NCI-H1694 treated with DMSO at 0.1 percent for 48 hours (cell line): ENCODE measurements at regions not wholly inside any gene's neighbourhood (a gene's known extent, or its start where the extent isn't known, plus 50 kb on each side); places are given as distances from the start of the nearest gene placed in this dataset.

ENCODE experiments used
- DNase-seq: peaks from one replicate; lab custom pipeline; 2025; lab: John Stamatoyannopoulos, UW

DNA sequence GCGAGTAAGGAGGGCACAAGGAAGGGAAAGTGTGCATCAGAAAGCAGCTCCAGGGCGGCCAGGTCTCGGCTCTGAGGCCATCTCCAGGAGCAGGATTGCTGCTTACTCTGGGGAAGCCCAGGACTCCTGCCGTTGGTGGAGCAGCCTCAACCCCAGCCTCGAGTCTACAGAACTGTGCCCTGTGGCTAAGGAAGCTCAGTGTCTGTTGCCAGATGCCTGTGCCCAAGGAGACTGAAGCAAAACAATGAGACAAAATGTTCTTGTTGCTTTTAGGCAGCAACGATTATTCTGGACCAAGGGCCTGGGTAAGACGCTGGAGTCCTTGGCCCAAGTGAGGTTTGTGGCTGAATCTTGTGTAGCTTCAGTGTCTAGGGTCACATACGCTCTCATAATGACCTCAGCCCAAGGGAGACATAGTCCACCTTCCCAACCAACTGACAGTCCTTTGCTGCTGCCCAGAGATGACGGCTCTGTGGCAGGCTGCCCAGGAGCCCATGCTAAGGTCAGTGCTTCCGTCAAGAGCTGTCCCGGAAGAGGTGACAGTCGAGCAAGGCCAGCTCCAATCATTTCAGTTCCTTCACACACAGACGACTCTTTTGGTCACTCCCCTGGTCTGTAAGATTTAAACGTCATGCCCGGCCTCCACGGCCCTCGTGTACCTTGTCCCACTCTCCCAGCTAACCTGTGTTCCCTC lies 223.8 kb downstream of the TTC32 start:
- DNase-seq = no peak

DNA sequence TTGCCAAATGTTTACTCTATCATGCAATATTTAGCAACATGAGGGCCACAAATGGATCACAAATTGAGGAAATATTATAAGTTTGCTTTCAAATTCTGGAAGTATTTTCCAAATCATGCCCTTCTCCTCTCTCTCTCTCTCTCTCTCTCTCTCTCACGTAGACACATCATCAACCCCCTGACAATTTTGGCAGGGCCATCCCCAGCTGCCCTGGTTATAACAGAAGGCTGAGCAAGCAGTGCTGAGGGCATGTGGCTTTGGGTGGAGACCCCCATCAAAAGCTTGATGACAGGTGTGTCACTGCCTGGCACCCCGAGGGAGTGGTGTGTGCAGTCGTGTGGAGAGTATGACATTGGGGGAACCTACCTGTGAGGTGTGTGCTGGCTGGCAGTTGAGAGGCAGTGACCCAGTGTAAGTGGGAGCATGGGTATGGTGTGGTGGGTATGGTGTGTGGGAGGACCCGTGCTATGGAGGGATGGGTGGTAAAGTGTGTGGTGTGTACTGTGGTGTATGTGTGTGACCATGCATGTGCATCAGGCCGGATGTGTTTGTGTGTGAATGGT lies 224.5 kb downstream of the TTC32 start:
- no peak for DNase-seq

DNA sequence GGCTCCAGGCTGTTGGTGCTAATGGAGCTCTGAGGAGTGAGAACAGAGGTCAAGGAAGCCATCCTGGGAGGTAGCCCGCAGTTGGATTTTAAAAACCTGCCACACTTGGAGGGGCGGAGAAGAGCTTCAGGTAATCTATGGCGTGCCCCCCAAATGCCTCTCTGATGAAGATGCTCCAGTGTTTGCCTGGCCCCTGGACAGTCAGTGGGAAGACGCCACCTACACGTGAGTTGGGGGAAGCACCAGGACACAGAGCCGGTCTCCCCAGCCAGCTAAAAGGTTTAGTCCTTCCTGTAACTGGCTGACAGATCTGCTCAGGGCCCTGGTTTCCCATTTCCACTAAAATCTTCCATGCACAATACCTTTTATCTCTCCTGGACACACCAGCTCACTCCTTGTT lies 225.0 kb downstream of the TTC32 start:
- DNase-seq = no peak

GRCh38 chr2:19675856-19676460 lies 225.8 kb downstream of the TTC32 start:
- DNase-seq = no peak

DNA sequence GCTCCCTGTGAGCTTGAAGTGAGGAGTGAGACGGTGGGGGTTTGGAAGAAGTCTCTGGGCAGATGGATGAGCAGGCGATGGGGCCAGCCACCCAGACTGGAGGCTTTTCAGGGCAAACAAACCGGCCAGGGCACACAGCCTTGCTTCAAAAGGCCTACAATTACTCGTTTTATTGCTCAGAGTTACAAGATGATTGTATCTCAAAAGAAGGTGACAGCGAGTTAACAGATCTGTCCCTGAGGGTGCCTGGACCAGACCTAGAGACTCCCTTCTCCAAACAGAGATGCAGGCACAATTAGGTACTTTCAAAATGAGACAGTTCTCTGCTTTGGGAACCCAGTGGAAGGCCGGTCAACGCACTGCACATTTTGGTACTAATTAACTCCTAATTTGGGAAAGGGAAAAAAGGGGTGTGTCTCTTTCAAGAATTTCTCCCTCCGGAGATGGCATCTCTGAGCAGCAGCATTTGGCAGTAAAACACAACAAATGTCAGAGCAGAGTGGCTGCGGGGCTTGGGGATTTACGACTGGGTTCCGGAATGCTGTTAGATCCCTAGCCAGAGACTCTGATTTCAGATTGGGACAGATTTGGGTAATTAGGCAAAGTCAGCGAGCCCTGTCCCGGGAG lies 226.7 kb downstream of the TTC32 start:
- peak; percentile 43 for DNase-seq

- DNase-seq = no peak
These were observed 227.5 kb downstream of the TTC32 start for GRCh38 chr2:19674051-19675002.

DNA sequence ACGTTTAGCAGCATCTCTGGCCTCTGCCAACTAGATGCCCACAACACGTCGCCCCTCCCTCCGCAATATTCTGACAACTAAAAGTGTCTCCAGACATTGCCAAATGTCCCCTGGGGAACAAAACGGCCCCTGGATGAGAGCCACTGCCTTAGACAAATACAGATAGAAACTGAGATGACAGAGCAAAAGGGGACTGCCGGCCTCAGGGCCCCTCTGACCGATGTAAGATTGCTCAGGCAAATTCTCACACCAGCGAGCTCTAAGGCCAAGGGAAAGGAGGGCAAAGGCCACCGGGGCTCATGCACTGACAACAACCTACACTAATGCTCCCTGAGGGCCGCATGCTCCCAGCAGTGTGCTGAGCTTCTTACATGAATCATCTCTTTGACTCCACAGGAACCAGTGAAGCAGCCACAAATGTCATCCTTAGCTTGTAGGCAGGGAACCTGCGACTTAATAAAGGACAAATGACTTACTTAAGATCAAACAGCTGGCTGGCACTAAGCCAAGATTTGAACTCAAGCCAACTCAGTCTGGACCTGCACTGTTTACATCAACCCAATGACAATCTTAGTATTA lies 228.5 kb downstream of the TTC32 start:
- no peak for DNase-seq

- no peak for DNase-seq
These were observed 229.9 kb downstream of the TTC32 start for GRCh38 chr2:19671916-19672315.

DNA sequence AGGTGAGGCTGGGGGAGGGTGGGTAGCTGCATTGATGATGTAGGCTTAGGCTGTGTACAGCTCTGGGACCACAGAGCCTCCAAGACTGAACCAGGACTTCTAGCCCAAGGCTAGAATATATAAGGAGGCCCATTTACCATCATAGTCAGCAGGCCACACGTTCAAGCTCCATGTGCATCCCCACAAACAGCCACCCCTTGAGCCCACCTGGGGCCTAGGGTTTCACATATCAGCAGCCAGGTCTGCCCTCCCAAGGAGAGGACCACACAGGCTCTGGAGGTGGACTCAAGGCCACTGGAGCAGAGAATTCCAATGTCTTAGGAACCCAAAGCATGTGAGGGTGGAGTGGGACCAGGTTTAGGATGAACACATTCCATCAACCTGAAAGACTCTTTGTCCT lies 230.5 kb downstream of the TTC32 start:
- no peak for DNase-seq

GRCh38 chr2:19670303-19670702 lies 231.5 kb downstream of the TTC32 start:
- no peak for DNase-seq

DNA sequence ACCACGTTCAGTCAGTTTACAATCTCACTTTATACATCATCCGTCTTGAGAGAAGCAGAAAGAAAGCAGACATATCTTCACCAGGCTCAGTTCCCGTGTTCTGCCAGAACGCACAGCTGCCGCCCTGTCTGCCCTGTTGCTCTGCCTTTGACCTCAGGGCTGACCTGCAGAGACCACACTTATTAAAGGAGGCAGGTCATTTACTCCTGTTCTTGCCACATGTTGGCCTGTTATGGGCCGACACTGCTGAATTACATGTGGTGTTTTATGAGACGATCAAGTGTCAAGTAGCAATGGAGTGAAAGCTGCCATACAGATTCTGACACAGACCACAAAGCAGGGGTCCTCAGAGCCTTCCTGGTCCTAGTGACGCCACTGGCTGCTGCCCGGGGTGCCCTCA lies 232.2 kb downstream of the TTC32 start:
- no peak for DNase-seq

DNA sequence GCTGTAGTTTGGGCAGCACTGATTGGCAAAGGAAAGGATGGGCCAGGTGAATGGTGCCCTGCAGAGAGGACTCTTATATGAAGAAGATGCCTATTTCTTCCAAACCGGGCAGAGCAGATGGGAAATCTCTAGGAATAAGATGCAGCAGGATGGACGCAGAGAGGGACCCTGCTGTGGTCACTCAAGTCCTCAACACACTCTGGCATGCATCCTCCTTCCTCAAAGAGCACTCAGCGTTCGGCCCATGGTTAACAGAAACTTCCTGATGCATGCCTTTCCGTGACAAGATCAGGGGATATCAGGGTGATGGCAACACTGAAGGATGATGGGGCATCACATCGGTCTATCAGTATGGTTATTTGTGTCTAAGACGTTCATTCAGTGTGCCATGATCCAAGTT lies 232.7 kb downstream of the TTC32 start:
- DNase-seq = no peak

GRCh38 chr2:19667536-19667949 lies 234.2 kb downstream of the TTC32 start:
- no peak for DNase-seq

DNA sequence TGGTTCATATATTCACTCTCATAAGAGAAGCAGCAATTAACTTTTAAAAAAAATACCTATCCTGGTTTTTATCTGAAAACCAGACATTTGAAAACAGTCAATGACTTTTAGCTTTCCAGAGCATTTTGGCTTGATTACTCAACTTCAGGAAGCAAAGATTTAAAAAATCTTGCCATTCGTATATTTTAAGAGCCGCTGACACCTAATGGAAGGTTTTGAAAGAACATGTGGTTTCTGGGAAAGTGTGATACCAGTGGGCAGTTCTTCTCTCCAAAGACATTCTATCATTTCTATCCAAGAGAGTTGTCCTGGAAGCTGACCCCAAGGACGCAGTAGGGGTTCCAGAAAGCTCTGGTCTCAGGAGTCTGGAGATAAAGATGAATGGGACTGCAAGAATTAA lies 234.7 kb downstream of the TTC32 start:
- DNase-seq = peak; percentile 41

DNA sequence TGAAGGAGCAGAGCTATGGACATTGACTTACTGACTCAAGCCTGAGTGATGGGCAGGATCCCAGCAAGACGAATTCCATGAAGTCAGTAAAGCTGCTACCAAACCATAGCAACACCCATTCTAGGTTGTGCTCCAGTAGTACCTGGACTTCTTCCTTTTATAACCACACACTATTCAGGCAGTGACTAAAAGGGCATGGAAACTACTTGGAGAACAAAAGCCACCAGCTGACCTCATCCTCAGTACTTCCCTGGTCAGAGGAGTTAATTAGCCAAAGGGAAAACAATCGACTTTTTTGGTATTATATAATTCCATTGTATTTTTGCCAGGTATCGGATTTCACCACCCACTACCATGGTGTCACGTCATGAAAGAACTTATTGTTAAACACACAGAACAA lies 237.1 kb downstream of the TTC32 start:
- DNase-seq = no peak

DNA sequence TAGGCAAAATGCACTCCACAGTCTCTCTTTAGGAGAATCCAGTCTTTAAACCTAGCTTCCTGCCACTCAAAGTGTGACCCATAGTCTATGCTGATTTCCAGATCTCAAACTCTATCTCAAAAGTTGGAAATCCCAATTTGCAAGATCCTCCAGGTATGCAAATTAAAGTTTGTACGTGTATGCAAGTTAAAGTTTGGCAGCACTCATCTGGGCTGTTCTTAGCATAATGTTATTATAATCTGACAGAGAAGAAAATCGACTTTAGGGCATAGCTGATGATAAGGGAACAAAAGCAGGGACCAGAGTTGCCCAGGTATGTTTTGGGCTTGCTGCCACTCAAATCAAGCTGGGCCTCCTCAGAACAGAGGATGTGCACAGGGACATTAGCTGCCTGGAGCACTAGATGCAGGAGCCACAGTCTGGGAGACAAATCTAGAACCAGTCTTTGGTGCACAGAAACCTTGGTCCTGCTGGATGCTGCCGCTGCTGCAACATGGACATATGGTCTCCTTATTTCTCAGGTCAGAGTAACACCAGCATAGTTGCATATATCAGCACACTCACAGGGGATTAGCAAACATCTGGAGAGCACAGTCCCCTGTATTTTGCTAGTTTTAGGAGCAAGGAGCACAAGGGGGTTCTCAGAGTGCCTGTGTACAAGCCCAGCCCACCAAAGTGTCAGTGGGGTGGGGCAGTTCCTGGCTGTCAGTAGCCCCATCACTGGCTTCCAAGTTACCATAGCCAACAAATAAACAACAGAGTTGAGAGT lies 242.6 kb downstream of the TTC32 start:
- DNase-seq = no peak

DNA sequence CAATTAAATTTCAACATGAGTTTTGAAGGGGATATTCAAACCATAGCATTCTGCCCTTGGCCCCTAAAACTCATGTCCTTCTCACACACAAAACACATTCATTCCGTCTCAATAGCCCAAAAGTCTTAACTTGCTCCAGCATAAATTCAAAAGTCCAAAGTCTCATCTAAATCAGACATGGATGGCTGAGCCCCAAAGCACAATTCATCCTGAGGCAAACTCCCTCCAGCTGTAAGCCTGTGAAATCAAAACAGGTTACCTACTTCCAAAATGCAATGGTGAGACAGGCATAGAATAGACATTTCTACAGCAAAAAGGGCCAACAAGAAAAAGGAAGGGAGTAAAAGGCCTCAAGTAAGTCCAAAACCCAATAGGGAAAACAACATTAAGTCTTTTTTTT lies 245.8 kb downstream of the TTC32 start:
- DNase-seq = no peak

DNA sequence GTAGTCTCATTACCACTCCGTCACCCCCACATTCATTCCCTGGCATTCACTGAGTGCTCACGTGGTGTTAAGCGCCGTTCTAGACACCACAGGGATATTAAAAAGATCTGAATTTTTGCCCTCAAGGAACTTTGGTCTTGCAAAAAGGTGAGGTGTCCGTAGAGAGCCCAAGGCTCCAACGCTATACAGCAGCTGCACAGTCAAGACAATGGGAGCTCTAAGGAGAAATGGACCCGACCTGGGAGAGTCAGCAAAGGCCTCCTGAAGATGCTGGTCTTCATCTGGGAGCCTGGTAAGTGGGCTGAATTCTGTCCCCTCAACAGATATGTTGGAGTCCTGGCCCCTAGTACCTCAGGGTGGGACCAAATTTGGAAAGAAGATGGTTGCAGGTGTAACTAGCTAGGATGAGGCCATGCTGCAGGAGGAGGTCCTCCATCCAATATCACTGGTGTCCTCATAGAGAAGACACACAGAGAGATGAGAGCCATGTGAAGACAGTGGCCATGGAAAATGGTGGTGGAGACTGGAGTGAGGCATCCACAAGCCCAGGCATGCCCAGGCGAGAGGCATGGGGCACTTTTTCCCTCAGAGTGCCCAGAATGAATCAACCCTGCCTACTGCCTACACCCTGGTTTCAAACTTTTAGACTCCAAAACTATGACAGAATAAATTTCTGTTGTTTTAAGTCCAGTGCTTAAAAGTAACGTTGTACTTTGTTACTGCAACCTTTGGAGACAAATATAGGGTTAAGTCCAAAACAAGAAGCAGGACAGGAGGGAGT lies 247.3 kb downstream of the TTC32 start:
- DNase-seq = no peak

DNA sequence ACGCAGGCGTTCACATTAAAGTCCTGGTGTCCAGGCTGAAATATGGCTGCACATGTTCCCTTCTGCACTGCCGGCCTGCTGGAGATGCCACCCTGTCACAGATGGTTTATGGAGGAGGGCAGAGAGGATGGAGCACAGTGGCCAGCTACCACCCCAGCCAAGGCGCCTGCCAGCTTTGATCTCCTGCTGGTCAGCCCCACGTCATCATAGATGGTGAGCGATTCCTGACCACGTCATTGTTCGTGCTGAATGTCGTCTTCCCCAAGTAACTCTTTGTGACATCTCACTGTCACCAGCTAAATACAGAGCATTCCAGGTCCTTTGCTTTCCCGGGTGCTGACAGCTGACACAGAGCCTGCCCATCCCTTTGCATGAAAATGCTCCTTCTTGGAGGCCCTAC lies 248.3 kb downstream of the TTC32 start:
- no peak for DNase-seq

DNA sequence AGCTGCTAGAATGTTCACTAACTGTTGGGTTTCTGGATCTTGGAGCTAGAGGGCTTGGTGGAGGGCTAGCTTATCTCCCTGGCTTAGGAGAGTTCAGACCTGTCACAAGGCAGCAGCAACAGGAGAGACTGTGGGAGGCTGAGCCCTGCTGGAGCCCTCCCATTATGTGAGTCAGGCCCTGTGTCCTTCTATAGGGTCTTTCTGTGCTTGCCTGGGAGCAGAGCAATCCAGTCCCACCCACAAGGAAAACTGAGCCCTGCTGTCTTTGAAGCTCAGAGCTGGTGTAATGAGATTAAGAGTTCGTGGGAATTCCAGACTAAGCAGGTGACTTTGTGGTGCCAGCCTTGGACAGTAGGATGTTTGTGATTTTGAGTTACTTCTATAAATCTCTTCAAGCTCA lies 249.0 kb downstream of the TTC32 start:
- no peak for DNase-seq
